Subcutaneous abdominal adipose tissue (tissue), 5 donors: ENCODE measurements at regions not wholly inside any gene's neighbourhood (a gene's known extent, or its start where the extent isn't known, plus 50 kb on each side); places are given as distances from the start of the nearest gene placed in this dataset.
A peak's percentile ranks its signal among the peaks of the same experiment; 100 is the strongest.

Source experiments
- H3K27ac ChIP-seq: one replicate; pipeline ENCODE4 v1.7.0; 2013; ENCODE audit warnings: low read depth, mild to moderate bottlenecking, inconsistent platforms, low read length, moderate library complexity
- H3K27me3 ChIP-seq, 5 donors: one replicate each; pipeline ENCODE4 v1.7.0; 2013; ENCODE audit warnings: low read length in 5 of 5, inconsistent platforms in 1 of 5; ENCODE audit not compliant: control insufficient read depth in 5 of 5, insufficient read depth in 4 of 5
- H3K36me3 ChIP-seq, 5 donors: one replicate each; pipeline ENCODE4 v1.7.0; 2013; ENCODE audit warnings: low read length in 5 of 5; ENCODE audit not compliant: control insufficient read depth in 5 of 5, insufficient read depth in 5 of 5
- H3K4me1 ChIP-seq, 5 donors: one replicate each; pipeline ENCODE4 v1.7.0; 2013; ENCODE audit warnings: low read length in 5 of 5, mild to moderate bottlenecking in 3 of 5, moderate library complexity in 1 of 5; ENCODE audit not compliant: control insufficient read depth in 5 of 5, insufficient read depth in 5 of 5
- H3K4me3 ChIP-seq, 5 donors: one replicate each; pipeline ENCODE4 v1.7.0; 2013; ENCODE audit warnings: low read length in 5 of 5, low read depth in 1 of 5
- H3K9ac ChIP-seq, 5 donors: one replicate each; pipeline ENCODE4 v1.7.0; 2013; ENCODE audit warnings: low read length in 5 of 5, mild to moderate bottlenecking in 4 of 5, moderate library complexity in 3 of 5
- H3K9me3 ChIP-seq, 5 donors: one replicate each; pipeline ENCODE4 v1.7.0; 2013; ENCODE audit warnings: low read length in 5 of 5; ENCODE audit not compliant: control insufficient read depth in 5 of 5
- donor health status: healthy.
- donor health status: healthy.
- donor health status: healthy.
- donor health status: healthy.
- donor health status: healthy.

- H3K36me3 ChIP-seq = no peaks in the 10 kb centered on the region
- no peak overlapping the region for H3K4me3 ChIP-seq
- H3K27ac ChIP-seq = no peak overlapping the region
- no peaks in the 10 kb centered on the region for H3K27me3 ChIP-seq
- no peaks in the 10 kb centered on the region for H3K9me3 ChIP-seq
- peaks cover 0 to 11% (median 5%) of the 10 kb centered on the region in 5 donors for H3K4me1 ChIP-seq
- H3K9ac ChIP-seq = no peak overlapping the region
Observed at GRCh38 chr12:62168411-62168810, 91.8 kb upstream of the USP15 start.

GRCh38 chr12:62170241-62170640, 90.0 kb upstream of the USP15 start:
- no peaks in the 10 kb centered on the region for H3K9me3 ChIP-seq
- peaks cover 0 to 8% (median 5%) of the 10 kb centered on the region in 5 donors for H3K4me1 ChIP-seq
- H3K36me3 ChIP-seq = no peaks in the 10 kb centered on the region
- H3K9ac ChIP-seq = no peak overlapping the region
- H3K27ac ChIP-seq = no peak overlapping the region
- no peaks in the 10 kb centered on the region for H3K27me3 ChIP-seq
- no peak overlapping the region for H3K4me3 ChIP-seq

GRCh38 chr12:62190689-62191490, 69.3 kb upstream of the USP15 start:
- no peak overlapping the region for H3K9ac ChIP-seq
- H3K27me3 ChIP-seq = peaks cover 16 to 29% (median 25%) of the 10 kb centered on the region in 5 donors

DNA sequence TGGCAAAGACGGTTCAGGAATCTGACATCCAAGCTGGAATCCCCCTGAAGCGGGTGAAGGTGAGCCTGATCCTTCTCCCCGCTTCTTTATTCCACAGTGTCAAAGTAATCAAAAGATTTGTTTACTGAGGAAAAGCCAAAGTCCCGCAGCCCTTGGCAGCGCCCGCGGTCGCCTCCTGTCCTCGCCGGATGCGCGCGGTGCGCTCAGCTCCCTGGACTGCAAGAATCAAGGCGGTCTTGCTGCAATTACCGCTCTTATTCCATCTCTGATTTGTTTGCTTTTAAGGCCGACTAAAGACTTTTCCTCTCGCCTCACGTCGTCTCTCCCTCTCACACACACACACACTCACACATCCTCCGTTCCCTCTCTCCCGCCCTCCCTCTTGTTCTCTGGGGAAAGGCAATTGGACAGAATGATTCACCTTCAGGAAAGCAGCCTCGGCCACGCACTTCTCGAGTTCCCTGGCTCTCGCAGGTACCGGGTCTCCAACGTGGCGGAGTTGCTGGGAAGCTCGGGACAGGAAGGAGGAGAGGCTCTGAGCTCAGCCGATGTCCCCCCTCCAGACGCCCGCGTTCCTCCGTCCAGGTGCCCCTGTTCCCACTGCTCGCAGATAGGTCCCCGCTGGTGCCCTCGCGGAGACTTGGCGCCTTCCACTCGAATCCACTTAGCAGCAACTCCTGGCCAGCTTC, 68.6 kb upstream of the USP15 start:
- Histone ChIP-seq H3K9ac (no peak overlapping the region), H3K4me1 (peaks cover 3 to 27% (median 24%) of the 10 kb centered on the region in 5 donors), H3K4me3 (peak overlapping the region; percentile 63 to 67 (median 66)), H3K9me3 (no peaks in the 10 kb centered on the region), H3K36me3 (no peaks in the 10 kb centered on the region), H3K27me3 (peaks cover 16 to 29% (median 25%) of the 10 kb centered on the region in 5 donors), H3K27ac (no peak overlapping the region)

More at GRCh38 chr12:62190689-62191490, 69.3 kb upstream of the USP15 start:
- no peak overlapping the region for H3K27ac ChIP-seq
- H3K36me3 ChIP-seq = no peaks in the 10 kb centered on the region
- H3K9me3 ChIP-seq = no peaks in the 10 kb centered on the region
- peak overlapping the region; percentile 22 to 67 (median 65) for H3K4me3 ChIP-seq
- H3K4me1 ChIP-seq = peaks cover 3 to 27% (median 24%) of the 10 kb centered on the region in 5 donors

DNA sequence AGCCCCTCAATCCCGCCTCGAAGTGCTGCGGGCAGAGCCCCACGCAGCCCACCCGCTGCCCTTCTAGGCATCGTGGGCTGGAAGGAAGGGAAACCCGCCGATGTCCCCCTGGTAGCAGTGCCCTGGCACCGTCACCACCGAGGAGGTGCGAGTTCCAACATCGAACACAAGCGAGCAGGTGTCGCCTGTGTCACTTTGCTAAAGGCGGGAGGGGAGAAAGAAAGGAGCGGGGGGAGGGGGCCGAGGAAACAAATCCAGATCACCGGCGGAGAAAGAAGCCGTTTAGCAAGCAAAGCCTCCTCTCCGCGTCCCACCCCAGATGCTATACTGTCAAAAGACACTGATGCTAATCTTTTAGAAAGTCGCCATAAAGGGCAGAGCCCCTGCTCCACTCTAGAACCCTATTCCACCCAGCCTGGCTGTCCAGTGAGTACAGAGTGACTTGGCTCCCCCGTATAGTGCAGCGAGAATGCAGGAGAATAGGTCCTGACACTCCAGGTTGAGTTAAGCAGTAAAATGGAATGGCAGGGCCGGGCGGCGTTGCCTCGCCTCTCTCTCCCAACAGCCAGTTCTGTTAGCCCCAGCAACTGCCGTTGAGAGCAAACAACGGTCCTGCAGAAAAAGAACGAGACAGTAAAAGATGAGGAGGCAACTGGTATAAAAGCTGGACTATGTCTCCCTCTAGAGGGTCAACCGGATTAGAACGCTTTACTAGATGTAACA, 67.9 kb upstream of the USP15 start:
- Histone ChIP-seq H3K9ac (no peak overlapping the region), H3K4me3 (peak overlapping the region; percentile 63 to 75 (median 66)), H3K27ac (no peak overlapping the region), H3K36me3 (no peaks in the 10 kb centered on the region), H3K4me1 (peaks cover 3 to 27% (median 24%) of the 10 kb centered on the region in 5 donors), H3K27me3 (peaks cover 16 to 29% (median 25%) of the 10 kb centered on the region in 5 donors), H3K9me3 (peaks cover 0 to under 1% (median 0%) of the 10 kb centered on the region in 5 donors)

GRCh38 chr12:62192903-62193250, 67.3 kb upstream of the USP15 start:
- Histone ChIP-seq H3K27me3 (peaks cover 16 to 29% (median 25%) of the 10 kb centered on the region in 5 donors), H3K9ac (no peak overlapping the region), H3K9me3 (peaks cover 0 to 4% (median 0%) of the 10 kb centered on the region in 5 donors), H3K27ac (no peak overlapping the region), H3K36me3 (no peaks in the 10 kb centered on the region), H3K4me3 (peak overlapping the region in 1 of 5 donors; percentile 67), H3K4me1 (peaks cover 3 to 27% (median 24%) of the 10 kb centered on the region in 5 donors)

DNA sequence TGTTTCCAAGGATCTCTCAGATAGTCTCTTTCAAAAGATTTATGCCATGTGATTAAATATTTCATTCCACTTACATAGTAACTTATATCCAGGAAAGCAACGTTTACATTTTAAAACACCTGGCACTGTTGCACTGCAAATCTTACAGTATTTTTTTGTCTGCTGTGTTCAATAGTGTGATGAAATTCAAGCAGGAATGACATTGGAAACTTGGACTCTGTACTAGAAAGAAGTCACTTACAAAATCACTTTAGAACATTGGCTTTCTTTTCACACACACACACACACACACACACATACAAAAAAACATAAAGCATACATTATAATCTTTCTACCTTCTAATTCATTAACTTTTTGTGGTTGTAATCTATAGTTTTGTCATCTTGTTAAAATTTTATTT, 66.2 kb upstream of the USP15 start:
- Histone ChIP-seq H3K36me3 (no peaks in the 10 kb centered on the region), H3K27me3 (peaks cover 16 to 29% (median 25%) of the 10 kb centered on the region in 5 donors), H3K9ac (no peak overlapping the region), H3K4me1 (peaks cover 3 to 27% (median 24%) of the 10 kb centered on the region in 5 donors), H3K4me3 (no peak overlapping the region), H3K9me3 (peaks cover 0 to 4% (median 0%) of the 10 kb centered on the region in 5 donors), H3K27ac (no peak overlapping the region)

GRCh38 chr12:62194616-62195015, 65.6 kb upstream of the USP15 start:
- H3K27me3 ChIP-seq = peaks cover 16 to 29% (median 25%) of the 10 kb centered on the region in 5 donors
- peaks cover 3 to 27% (median 24%) of the 10 kb centered on the region in 5 donors for H3K4me1 ChIP-seq
- no peak overlapping the region for H3K4me3 ChIP-seq
- no peak overlapping the region for H3K9ac ChIP-seq
- peaks cover 0 to 4% (median 0%) of the 10 kb centered on the region in 5 donors for H3K9me3 ChIP-seq
- H3K27ac ChIP-seq = no peak overlapping the region
- no peaks in the 10 kb centered on the region for H3K36me3 ChIP-seq

DNA sequence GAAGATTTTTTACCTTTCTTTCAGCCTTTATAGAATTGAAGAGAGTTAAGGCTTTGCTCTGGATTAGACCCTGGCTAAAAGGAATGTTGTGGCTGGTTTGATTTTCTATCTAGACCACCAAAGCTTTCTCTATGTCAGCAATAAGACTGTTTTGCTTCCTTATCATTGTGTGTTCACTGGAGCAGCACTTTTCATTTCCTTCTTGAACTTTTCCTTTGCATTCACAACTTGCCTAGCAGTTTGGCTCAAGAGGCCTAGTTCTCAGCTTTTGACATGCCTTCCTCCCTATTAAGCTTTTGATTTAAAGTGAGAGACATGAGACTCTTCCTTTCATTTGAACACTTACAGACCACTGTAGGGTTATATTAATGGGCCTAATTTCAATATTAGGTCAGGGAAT, 64.1 kb upstream of the USP15 start:
- Histone ChIP-seq H3K36me3 (no peaks in the 10 kb centered on the region), H3K9me3 (peaks cover 0 to 7% (median 0%) of the 10 kb centered on the region in 5 donors), H3K9ac (no peak overlapping the region), H3K4me1 (peaks cover 3 to 18% (median 18%) of the 10 kb centered on the region in 5 donors), H3K27me3 (peaks cover 11 to 15% (median 14%) of the 10 kb centered on the region in 5 donors), H3K4me3 (no peak overlapping the region), H3K27ac (no peak overlapping the region)
